Esophagus muscularis mucosa (tissue), 3 donors: ENCODE measurements at regions not wholly inside any gene's neighbourhood (a gene's known extent, or its start where the extent isn't known, plus 50 kb on each side); places are given as distances from the start of the nearest gene placed in this dataset.

ENCODE experiments used
- CTCF ChIP-seq, 3 experiments: fragments of 200-600 bp in 2 of 3; fragments of 450-650 bp in 1 of 3; sonication (generic) in 2 of 3; IDR thresholded peaks; one replicate each; pipeline ENCODE4 v1.5.1; 2017 to 2019; ENCODE audit warnings: antibody characterized with exemption in 3 of 3, mild to moderate bottlenecking in 2 of 3, moderate library complexity in 1 of 3
- POLR2A ChIP-seq: fragments of 450-650 bp; IDR thresholded peaks from one replicate; pipeline ENCODE4 v1.6.1; 2017; ENCODE audit warnings: antibody characterized with exemption, moderate library complexity, mild to moderate bottlenecking, low read depth

- TF ChIP-seq CTCF (IDR thresholded peaks at IDR 0.05) (no peak), POLR2A (no peak)
Measured at GRCh38 chr4:106869551-106869950, 166.6 kb downstream of the DKK2 start.
